GM23248 (cell line): ENCODE measurements at regions not wholly inside any gene's neighbourhood (a gene's known extent, or its start where the extent isn't known, plus 50 kb on each side); places are given as distances from the start of the nearest gene placed in this dataset.

Source experiments
- EZH2 ChIP-seq: fragments of 200-600 bp; sonication (generic); IDR thresholded peaks from 2 replicates; pipeline ENCODE4 v1.6.1; 2018; ENCODE audit warnings: antibody characterized with exemption, mild to moderate bottlenecking; ENCODE audit not compliant: insufficient read depth, poor library complexity, severe bottlenecking
- EZH2phosphoT487 ChIP-seq: fragments of 200-600 bp; sonication (generic); IDR thresholded peaks from 2 replicates; pipeline ENCODE4 v1.6.1; 2018; ENCODE audit warnings: antibody characterized with exemption, moderate library complexity, mild to moderate bottlenecking, low read depth; ENCODE audit not compliant: insufficient read depth

- TF ChIP-seq EZH2phosphoT487, result no peak
- TF ChIP-seq EZH2, result no peak
Observed at GRCh38 chrY:17381431-17382070, 498.5 kb downstream of the CDY2B start.
